Motor neuron (in vitro differentiated cells): ENCODE measurements at regions not wholly inside any gene's neighbourhood (a gene's known extent, or its start where the extent isn't known, plus 50 kb on each side); places are given as distances from the start of the nearest gene placed in this dataset.

Source experiments
- ATAC-seq, 8 experiments: fragments of 200-7000 bp; cut with Tn5 transposase; replicated peaks in 6 of 8; 2 replicates each; pipeline ENCODE4 v1.8.0; 2021; ENCODE audit warnings: mild to moderate bottlenecking in 8 of 8, moderate library complexity in 8 of 8
- H3K27ac ChIP-seq, 2 donors: fragments of 250-450 bp; sonication (Bioruptor Pico); 2 replicates each; pipeline ENCODE4 v1.9.0; 2021; ENCODE audit warnings: antibody characterized with exemption in 2 of 2, mild to moderate bottlenecking in 2 of 2, moderate library complexity in 1 of 2
- H3K4me1 ChIP-seq, 2 donors: fragments of 250-450 bp; sonication (Bioruptor Pico); replicated peaks in 1 of 2; 2 replicates each; pipeline ENCODE4 v1.6.1; 2021; ENCODE audit warnings: antibody characterized with exemption in 2 of 2, mild to moderate bottlenecking in 2 of 2, moderate library complexity in 1 of 2
- H3K4me3 ChIP-seq, 5 donors: fragments of 250-450 bp; sonication (Bioruptor Pico); 2 replicates each; pipeline ENCODE4 v1.9.0; 2021; ENCODE audit warnings: antibody characterized with exemption in 5 of 5, mild to moderate bottlenecking in 5 of 5, moderate library complexity in 4 of 5
- WGBS, 10 experiments: fragments of 450-650 bp; shearing (Covaris generic); methylation state at CpG; one replicate each; pipeline ENCODE4 v1.0.0; 2022; 5-methylcytosine and 5-hydroxymethylcytosine counted together
- in situ Hi-C, 9 experiments: fragments of 400-800 bp; cut with MboI; loops; one replicate each; pipeline ENCODE4 v1.15.0; 2021; ENCODE audit warnings: low sequenced_read_pairs in 9 of 9, low pct_unique_long_range_greater_than_20kb in 2 of 9; ENCODE audit not compliant: unreplicated experiment in 9 of 9

- no peak for ATAC-seq
- H3K4me3 ChIP-seq: no peak overlapping the region
- 13 to 100% (median 77%) methylated on average over 1 of the region's 1 CpG; no CpG with 5 or more reads in 1 of the 10 experiments for WGBS, 10 experiments
- in situ Hi-C loops: no loop called here
- no peak overlapping the region for H3K27ac ChIP-seq
- no peaks in the 10 kb centered on the region for H3K4me1 ChIP-seq
These were observed 245.9 kb downstream of the EMP1 start for GRCh38 chr12:13442457-13442856.

- WGBS, 10 experiments: 40 to 75% (median 59%) methylated on average over 1 to 6 of the region's 6 CpGs; no CpG with 5 or more reads in 3 of the 10 experiments
- in situ Hi-C loops: no loop called here
- H3K27ac ChIP-seq: no peak overlapping the region
- H3K4me3 ChIP-seq: no peak overlapping the region
- ATAC-seq: no peak
- H3K4me1 ChIP-seq: no peaks in the 10 kb centered on the region
These were observed 244.3 kb downstream of the EMP1 start for GRCh38 chr12:13440844-13441243.

DNA sequence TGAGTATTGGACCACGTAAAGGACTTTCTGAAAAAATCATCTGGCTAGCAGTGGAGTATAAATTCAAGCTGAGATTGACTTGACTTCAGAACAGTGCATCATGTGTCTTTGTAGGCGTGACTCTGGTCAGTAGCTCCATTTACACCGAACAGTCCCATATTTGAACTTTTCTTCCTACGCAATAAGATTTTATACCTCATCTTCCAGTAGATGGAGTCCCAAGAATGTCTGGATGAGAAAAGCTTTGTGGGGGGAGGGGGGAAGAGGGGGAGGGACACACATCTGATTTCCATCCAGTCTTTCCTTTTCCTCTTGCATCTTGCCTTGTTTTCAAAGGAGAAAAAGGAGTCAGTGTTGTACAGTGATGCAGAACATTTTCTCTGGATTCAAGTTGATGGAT is 241.0 kb downstream of the EMP1 start:
- no peak for ATAC-seq
- in situ Hi-C loops: no loop called here
- H3K4me3 ChIP-seq: no peak overlapping the region
- 72 to 100% (median 86%) methylated on average over 1 to 4 of the region's 4 CpGs; no CpG with 5 or more reads in 2 of the 10 experiments for WGBS, 10 experiments
- no peaks in the 10 kb centered on the region for H3K4me1 ChIP-seq
- no peak overlapping the region for H3K27ac ChIP-seq

DNA sequence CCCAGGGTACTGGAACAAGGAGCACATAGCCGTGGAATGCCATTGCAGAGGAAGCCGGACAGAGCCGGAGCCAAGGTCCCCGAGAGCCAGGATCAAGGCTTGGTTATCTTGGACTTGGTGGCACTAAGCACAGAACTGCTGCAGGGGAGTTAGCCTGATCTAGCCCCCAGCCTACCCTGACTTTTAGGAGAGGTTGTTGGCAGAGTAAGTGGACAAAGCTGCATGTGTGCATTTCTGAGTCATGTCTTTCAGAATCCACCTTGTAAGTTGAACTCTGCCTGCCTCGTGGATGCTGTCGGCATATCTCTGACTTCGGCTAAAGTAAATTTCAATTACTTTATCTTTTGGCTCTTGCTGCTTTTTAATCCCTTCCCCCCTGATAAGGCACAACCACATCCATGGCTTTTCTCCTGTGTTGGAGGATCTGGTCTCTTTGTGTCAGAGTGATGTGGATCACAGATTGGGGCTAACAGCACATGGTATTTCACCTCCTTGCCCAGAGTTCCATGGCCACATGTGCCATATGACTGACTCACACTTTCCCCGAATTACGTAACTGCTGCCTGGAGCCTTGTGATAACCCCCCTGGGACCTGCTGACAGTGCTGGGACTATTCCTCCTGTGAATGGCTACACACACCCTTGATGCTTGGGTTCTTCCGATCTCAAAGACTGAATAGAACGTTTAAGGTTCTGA is 240.3 kb downstream of the EMP1 start:
- in situ Hi-C loops: no loop called here
- no peak overlapping the region for H3K27ac ChIP-seq
- H3K4me1 ChIP-seq: no peaks in the 10 kb centered on the region
- no peak overlapping the region for H3K4me3 ChIP-seq
- WGBS, 10 experiments: 33 to 93% (median 73%) methylated on average over 2 to 8 of the region's 11 CpGs; no CpG with 5 or more reads in 3 of the 10 experiments
- ATAC-seq: peak in 2 of 8 experiments; percentile 75 to 77

DNA sequence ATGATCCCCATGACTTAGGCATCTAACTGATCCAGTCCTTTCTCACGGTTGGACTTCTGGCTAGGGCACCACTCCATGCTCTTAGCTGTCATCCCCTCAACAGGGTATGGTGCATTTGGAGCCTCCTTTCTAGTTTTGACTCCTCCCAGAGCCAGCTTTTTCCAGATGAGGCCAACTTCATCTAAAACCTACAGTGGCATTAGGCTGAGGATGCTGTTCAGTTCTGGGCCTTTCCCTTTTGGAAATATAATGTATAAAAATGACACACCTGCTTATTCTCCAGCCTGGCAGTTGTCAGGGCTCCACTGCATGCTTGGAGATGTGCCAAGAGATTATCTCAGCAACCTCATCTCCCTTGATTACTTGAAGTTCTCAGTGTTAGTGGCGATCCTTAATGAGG is 239.7 kb downstream of the EMP1 start:
- Histone ChIP-seq H3K4me1 (no peaks in the 10 kb centered on the region), H3K4me3 (no peak overlapping the region), H3K27ac (no peak overlapping the region)
- ATAC-seq: no peak
- in situ Hi-C loops: no loop called here
- 0 to 100% (median 82%) methylated on average over 1 to 2 of the region's 2 CpGs; no CpG with 5 or more reads in 2 of the 10 experiments for WGBS, 10 experiments

GRCh38 chr12:13435235-13435933 is 238.9 kb downstream of the EMP1 start:
- Histone ChIP-seq H3K4me1 (no peaks in the 10 kb centered on the region), H3K27ac (no peak overlapping the region), H3K4me3 (no peak overlapping the region)
- WGBS, 10 experiments: 0 to 70% (median 21%) methylated on average over 1 to 4 of the region's 4 CpGs; no CpG with 5 or more reads in 1 of the 10 experiments
- peak in 3 of 8 experiments; percentile 41 to 84 (median 56) for ATAC-seq
- in situ Hi-C loops: no loop called here

- Histone ChIP-seq H3K27ac (no peak overlapping the region), H3K4me1 (no peaks in the 10 kb centered on the region), H3K4me3 (no peak overlapping the region)
- ATAC-seq: no peak
- in situ Hi-C loops: no loop called here
These were observed 237.2 kb downstream of the EMP1 start for GRCh38 chr12:13433768-13434167.

DNA sequence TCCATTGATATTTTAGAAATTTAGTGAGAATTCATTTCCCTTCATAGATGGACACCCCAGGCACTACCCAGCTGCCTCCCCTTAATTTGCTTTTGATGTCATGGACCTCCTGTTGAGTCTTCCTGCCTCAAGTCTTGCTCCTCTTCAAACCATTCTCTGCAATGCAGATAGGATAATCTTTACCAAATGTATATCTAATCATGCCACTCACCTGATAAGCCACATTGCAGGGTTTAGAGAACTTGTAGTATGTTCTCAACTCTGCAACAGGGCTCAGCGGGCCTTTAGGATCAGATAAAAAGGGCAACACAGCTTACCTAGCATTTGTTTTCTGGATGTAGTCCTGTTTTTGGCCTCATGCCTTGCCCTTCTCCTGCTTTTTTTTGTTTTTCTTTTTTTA is 234.5 kb downstream of the EMP1 start:
- Histone ChIP-seq H3K4me3 (no peak overlapping the region), H3K27ac (no peak overlapping the region), H3K4me1 (no peaks in the 10 kb centered on the region)
- WGBS, 10 experiments: 86 to 100% (median 100%) methylated on average over 1 of the region's 1 CpG; no CpG with 5 or more reads in 2 of the 10 experiments
- ATAC-seq: no peak
- in situ Hi-C loops: no loop called here

- no peak overlapping the region for H3K27ac ChIP-seq
- peak; percentile 49 to 93 (median 80) for ATAC-seq
- WGBS, 10 experiments: 17 to 100% (median 50%) methylated on average over 1 to 3 of the region's 4 CpGs; no CpG with 5 or more reads in 1 of the 10 experiments
- H3K4me3 ChIP-seq: no peak overlapping the region
- no peaks in the 10 kb centered on the region for H3K4me1 ChIP-seq
- in situ Hi-C loops: loop anchor here in 1 of 9 experiments (10.0 kb wide), 1 partner anchor 64 kb away; no protein-coding TSS in a partner anchor
These were observed 232.2 kb downstream of the EMP1 start for GRCh38 chr12:13428538-13429265.

GRCh38 chr12:13425766-13426165 is 229.2 kb downstream of the EMP1 start:
- Histone ChIP-seq H3K4me3 (no peak overlapping the region), H3K4me1 (no peaks in the 10 kb centered on the region), H3K27ac (no peak overlapping the region)
- ATAC-seq: peak in 2 of 8 experiments; percentile 53 to 92
- WGBS, 10 experiments: 0 to 86% (median 63%) methylated on average over 1 to 3 of the region's 3 CpGs; no CpG with 5 or more reads in 1 of the 10 experiments
- in situ Hi-C loops: loop anchor here in 1 of 9 experiments (10.0 kb wide), 1 partner anchor 61 kb away; no protein-coding TSS in a partner anchor

- Histone ChIP-seq H3K27ac (no peak overlapping the region), H3K4me1 (no peaks in the 10 kb centered on the region), H3K4me3 (no peak overlapping the region)
- in situ Hi-C loops: loop anchor here in 1 of 9 experiments (10.0 kb wide), 1 partner anchor 57 kb away; no protein-coding TSS in a partner anchor
- 78 to 100% (median 95%) methylated on average over 1 to 2 of the region's 2 CpGs for WGBS, 10 experiments
- no peak for ATAC-seq
These were observed 225.8 kb downstream of the EMP1 start for GRCh38 chr12:13422291-13422690.

GRCh38 chr12:13417516-13417915 is 221.0 kb downstream of the EMP1 start:
- WGBS, 10 experiments: 30 to 100% (median 75%) methylated on average over 1 to 2 of the region's 2 CpGs; no CpG with 5 or more reads in 3 of the 10 experiments
- Histone ChIP-seq H3K27ac (no peak overlapping the region), H3K4me3 (no peak overlapping the region), H3K4me1 (no peaks in the 10 kb centered on the region)
- in situ Hi-C loops: no loop called here
- ATAC-seq: no peak

GRCh38 chr12:13411287-13411686 is 214.8 kb downstream of the EMP1 start:
- 52 to 100% (median 84%) methylated on average over 1 to 2 of the region's 2 CpGs for WGBS, 10 experiments
- H3K4me3 ChIP-seq: no peak overlapping the region
- no peaks in the 10 kb centered on the region for H3K4me1 ChIP-seq
- no peak overlapping the region for H3K27ac ChIP-seq
- no peak for ATAC-seq
- in situ Hi-C loops: no loop called here
